ENCODE measurements at regions not wholly inside any gene's neighbourhood (a gene's known extent, or its start where the extent isn't known, plus 50 kb on each side); places are given as distances from the start of the nearest gene placed in this dataset.

DNA sequence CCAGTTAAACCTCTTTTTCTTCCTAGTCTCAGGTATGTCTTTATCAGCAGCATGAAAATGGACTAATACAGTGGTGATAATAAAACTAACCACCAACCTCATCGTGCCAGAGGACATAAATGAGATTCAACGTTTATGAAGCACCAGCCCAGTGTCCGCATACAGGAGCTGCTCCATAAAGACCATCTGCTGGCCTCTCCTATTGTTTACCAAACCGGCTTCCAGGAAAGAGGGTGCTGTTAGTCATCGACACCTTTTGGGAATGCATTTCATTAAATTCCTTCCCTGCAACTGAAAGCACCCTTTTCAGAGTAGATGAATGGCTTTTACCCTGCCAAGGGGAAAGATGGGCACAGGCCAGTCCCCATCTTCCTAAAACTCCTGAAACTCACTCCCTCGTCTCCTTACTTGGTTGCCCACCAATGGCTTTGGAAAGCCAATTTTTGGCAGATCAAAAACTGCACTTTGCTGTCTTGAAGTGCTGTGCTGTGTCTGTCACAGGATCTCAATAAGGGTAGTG lies 122.1 kb downstream of the AQP9 start:
- WGBS (ENCODE audit: insufficient coverage) = 83% methylated on average over 6 of the region's 6 CpGs
- Histone ChIP-seq H3K79me2 (ENCODE audit: control insufficient read depth, insufficient read depth, low read length) (no peaks in the 10 kb centered on the region), H3K27ac (ENCODE audit: low read length in 2 of 2) (no peak overlapping the region), H4K20me1 (ENCODE audit: control insufficient read depth, insufficient read depth, low read length, poor library complexity, severe bottlenecking) (no peaks in the 10 kb centered on the region), H3K9me3 (ENCODE audit: control extremely low read depth in 1 of 3, control insufficient read depth in 2 of 3, insufficient read depth in 1 of 3, low read length in 2 of 3) (no peaks in the 10 kb centered on the region), H2AFZ (ENCODE audit: insufficient read depth, low read depth, low read length, poor library complexity, severe bottlenecking) (no peak overlapping the region), H3K4me3 (ENCODE audit: control extremely low read depth in 1 of 5, extremely low read depth in 1 of 5, insufficient read depth in 1 of 5, low read depth in 2 of 5, low read length in 4 of 5) (no peak overlapping the region), H3K4me2 (replicated peaks; ENCODE audit: low read depth, low read length, poor library complexity, severe bottlenecking) (no peak overlapping the region), H3K27me3 (replicated peaks in 1 of 4; ENCODE audit: control extremely low read depth in 1 of 4, control insufficient read depth in 3 of 4, insufficient read depth in 4 of 4, low read length in 3 of 4) (peaks cover 0 to 2% (median 0%) of the 10 kb centered on the region in 4 experiments), H3K4me1 (ENCODE audit: control insufficient read depth in 2 of 2, insufficient read depth in 2 of 2, low read length in 2 of 2) (no peaks in the 10 kb centered on the region), H3K36me3 (replicated peaks in 1 of 2; ENCODE audit: control extremely low read depth in 1 of 2, control insufficient read depth in 1 of 2, extremely low read depth in 1 of 2, insufficient read depth in 2 of 2, low read length in 1 of 2) (no peaks in the 10 kb centered on the region), H3K9ac (ENCODE audit: low read length) (no peak overlapping the region)
- Mint-ChIP-seq H3K9me3 (ENCODE audit: insufficient read depth) (no peaks in the 10 kb centered on the region), H3K4me3 (no peak overlapping the region), H3K27ac (no peak overlapping the region), H3K4me1 (no peaks in the 10 kb centered on the region), H3K27me3 (peaks cover 9% of the 10 kb centered on the region)
- TF ChIP-seq, protein P1, sequence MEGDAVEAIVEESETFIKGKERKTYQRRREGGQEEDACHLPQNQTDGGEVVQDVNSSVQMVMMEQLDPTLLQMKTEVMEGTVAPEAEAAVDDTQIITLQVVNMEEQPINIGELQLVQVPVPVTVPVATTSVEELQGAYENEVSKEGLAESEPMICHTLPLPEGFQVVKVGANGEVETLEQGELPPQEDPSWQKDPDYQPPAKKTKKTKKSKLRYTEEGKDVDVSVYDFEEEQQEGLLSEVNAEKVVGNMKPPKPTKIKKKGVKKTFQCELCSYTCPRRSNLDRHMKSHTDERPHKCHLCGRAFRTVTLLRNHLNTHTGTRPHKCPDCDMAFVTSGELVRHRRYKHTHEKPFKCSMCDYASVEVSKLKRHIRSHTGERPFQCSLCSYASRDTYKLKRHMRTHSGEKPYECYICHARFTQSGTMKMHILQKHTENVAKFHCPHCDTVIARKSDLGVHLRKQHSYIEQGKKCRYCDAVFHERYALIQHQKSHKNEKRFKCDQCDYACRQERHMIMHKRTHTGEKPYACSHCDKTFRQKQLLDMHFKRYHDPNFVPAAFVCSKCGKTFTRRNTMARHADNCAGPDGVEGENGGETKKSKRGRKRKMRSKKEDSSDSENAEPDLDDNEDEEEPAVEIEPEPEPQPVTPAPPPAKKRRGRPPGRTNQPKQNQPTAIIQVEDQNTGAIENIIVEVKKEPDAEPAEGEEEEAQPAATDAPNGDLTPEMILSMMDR (IDR thresholded peaks at IDR 0.05) = no peak
- no peak for TF ChIP-seq EZH2 (IDR thresholded peaks at IDR 0.05; ENCODE audit: borderline replicate concordance, insufficient read depth, low read depth, low read length, poor library complexity, severe bottlenecking)
- intact Hi-C loops (cut with micrococcal nuclease) = no loop called here
- CTCF ChIA-PET = no interaction called here
- ATAC-seq (ENCODE audit: low read depth) (no peak), DNase-seq (no peak)
- POLR2A ChIA-PET = no interaction called here

DNA sequence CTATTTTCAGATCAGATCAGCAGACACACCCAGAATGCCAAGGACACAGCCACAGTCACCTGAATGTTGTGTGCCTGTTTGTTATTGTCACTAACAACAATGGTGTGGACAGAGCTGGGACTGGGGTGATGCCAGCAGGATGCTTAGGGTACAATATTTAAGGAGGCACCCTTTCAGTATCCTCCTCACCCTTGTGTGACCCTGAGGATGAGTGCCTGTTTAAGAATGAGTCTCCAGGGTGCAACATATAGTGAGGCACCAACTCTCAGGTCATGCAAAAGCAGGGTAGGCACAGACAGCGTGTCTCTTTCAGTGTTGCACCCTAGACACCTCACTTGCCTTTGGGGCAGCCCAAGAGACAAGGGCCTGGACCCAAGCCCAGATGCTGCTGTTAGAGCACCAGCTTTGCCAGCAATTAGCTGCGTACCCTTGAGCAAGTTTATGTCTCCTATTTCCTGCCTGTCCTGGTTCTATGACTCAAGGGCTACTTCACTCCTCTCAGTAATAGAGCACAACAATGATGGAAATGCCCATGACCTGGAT lies 122.6 kb downstream of the AQP9 start:
- Mint-ChIP-seq H3K27me3 (peaks cover 9% of the 10 kb centered on the region), H3K4me1 (no peaks in the 10 kb centered on the region), H3K9me3 (ENCODE audit: insufficient read depth) (no peaks in the 10 kb centered on the region), H3K27ac (no peak overlapping the region), H3K4me3 (no peak overlapping the region)
- Histone ChIP-seq H3K4me2 (replicated peaks; ENCODE audit: low read depth, low read length, poor library complexity, severe bottlenecking) (no peak overlapping the region), H3K4me3 (ENCODE audit: control extremely low read depth in 1 of 5, extremely low read depth in 1 of 5, insufficient read depth in 1 of 5, low read depth in 2 of 5, low read length in 4 of 5) (no peak overlapping the region), H3K79me2 (ENCODE audit: control insufficient read depth, insufficient read depth, low read length) (no peaks in the 10 kb centered on the region), H2AFZ (ENCODE audit: insufficient read depth, low read depth, low read length, poor library complexity, severe bottlenecking) (no peak overlapping the region), H3K9me3 (ENCODE audit: control extremely low read depth in 1 of 3, control insufficient read depth in 2 of 3, insufficient read depth in 1 of 3, low read length in 2 of 3) (no peaks in the 10 kb centered on the region), H3K4me1 (ENCODE audit: control insufficient read depth in 2 of 2, insufficient read depth in 2 of 2, low read length in 2 of 2) (no peaks in the 10 kb centered on the region), H4K20me1 (ENCODE audit: control insufficient read depth, insufficient read depth, low read length, poor library complexity, severe bottlenecking) (no peaks in the 10 kb centered on the region), H3K9ac (ENCODE audit: low read length) (no peak overlapping the region), H3K27ac (ENCODE audit: low read length in 2 of 2) (no peak overlapping the region), H3K36me3 (replicated peaks in 1 of 2; ENCODE audit: control extremely low read depth in 1 of 2, control insufficient read depth in 1 of 2, extremely low read depth in 1 of 2, insufficient read depth in 2 of 2, low read length in 1 of 2) (no peaks in the 10 kb centered on the region), H3K27me3 (replicated peaks in 1 of 4; ENCODE audit: control extremely low read depth in 1 of 4, control insufficient read depth in 3 of 4, insufficient read depth in 4 of 4, low read length in 3 of 4) (peaks cover 0 to 2% (median 0%) of the 10 kb centered on the region in 4 experiments)
- DNase-seq (no peak), ATAC-seq (ENCODE audit: low read depth) (no peak)
- 96% methylated on average over 2 of the region's 2 CpGs for WGBS (ENCODE audit: insufficient coverage)
- no peak for TF ChIP-seq EZH2 (IDR thresholded peaks at IDR 0.05; ENCODE audit: borderline replicate concordance, insufficient read depth, low read depth, low read length, poor library complexity, severe bottlenecking)
- ChIA-PET CTCF (no interaction called here), POLR2A (no interaction called here)
- intact Hi-C loops (cut with micrococcal nuclease) = no loop called here

Data from B cell (primary cell).